HL-60/S4 treated with phorbol 12-myristate 13-acetate at 8.2 ng/mL for 4 days and 3 days (cell line): ENCODE measurements at regions not wholly inside any gene's neighbourhood (a gene's known extent, or its start where the extent isn't known, plus 50 kb on each side); places are given as distances from the start of the nearest gene placed in this dataset.
"Not testable (repeated sequence)": the region's sequence is repeated elsewhere in the genome, so short reads cannot be mapped to it uniquely, and the experiment has no call there.

Experiments used
- in situ Hi-C: fragments of 300-500 bp; cut with MboI; formaldehyde crosslinking; loops from 2 replicates; pipeline ENCODE4 v1.15.0; 2022; ENCODE audit warnings: low sequenced_read_pairs

DNA sequence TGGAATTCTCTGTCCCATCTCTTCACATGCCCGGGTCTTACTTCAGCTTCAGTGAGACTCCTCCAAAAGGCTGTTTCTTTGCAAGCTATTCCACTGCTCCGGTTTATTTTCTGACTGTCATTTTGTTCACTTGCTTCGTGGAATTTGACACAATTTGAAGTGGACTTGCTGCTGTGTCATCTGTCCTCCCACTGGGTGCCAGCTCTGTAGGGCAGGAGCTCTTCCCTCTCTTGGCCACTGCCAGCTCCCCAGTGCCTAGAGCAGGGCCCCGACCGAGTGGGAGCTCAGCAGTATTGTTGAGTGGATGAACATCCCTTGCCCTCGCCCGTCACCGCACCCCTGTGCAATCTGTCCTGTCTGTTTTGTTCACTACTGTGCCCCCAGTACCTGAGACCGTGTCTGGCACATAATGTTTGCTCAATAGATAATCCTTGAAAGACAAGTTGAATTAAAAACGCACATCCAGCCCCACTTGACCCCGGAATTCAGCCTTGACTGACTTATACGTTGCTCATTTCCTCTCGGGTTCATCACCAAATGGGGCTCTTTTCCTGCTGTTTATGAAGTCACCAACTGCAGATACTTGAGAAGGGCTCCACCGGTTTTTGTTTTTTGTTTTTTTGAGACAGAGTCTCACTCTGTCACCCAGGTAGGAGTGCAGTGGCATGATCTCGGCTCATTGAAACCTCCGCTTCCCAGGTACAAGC lies 170.3 kb upstream of the KCNG1 start:
- in situ Hi-C loops = no loop called here

DNA sequence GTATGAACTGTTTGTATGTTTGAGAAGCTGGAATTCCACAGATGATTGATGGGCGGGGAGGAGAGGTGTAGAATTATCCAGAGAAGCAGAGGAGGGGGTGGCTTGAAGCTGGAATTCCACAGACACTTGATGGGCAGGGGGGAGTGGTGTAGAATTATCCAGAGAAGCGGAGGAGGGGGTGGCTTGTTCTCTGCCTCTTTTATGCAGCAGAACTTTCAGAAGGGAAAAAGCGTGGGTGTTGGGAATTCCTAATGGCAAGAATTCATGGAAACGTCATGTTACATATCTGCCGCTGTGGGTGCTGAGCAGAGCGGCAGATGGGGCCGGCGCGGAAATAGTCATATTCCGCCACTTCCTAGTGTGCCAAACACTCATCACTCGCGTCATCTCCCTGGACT lies 167.9 kb upstream of the KCNG1 start:
- in situ Hi-C loops = no loop called here

DNA sequence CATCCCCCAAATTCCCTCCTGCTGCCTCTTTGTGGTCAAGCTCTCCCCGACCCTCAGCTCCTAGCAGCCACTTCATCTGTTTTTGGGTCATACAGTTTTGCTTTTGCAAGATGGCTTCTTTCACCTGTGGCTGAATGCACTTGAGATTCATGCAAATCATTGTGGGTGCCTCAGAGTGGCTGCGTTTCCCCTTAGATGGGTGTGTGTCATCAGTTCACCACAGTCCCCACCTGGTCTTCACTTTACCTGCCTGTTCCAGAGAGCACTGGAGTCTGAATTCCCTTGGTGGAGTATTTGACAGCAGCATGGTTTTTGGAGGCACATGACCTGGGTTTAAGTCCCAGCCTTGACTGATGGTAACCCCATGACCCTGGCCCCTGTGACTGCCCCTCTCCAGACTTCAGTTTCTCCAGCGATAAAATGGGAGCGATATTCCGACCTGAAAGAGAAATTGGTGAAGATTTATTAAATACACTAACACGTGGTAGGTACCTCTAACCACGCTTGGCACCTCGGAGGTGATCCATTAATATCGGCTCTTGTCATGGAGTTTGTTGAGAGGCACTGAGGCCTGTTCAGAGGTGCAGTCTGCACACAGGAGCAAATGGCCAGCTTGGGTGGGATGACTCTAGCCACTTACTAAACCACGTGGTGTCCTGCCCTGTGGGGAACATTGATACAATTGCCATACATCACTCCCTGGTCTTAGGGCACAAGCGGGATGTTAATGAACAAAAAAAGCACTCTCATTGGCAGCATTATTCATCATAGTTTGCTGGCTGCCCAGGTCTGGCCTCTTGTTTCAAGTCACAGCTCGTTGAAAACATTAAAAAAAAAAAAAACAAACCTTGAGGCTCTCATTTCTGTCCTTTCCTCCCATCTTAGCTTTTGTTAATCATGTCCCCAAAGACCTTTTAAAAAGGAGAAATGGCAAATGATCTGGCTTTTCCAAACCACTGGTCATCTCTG lies 167.2 kb upstream of the KCNG1 start:
- in situ Hi-C loops = no loop called here

DNA sequence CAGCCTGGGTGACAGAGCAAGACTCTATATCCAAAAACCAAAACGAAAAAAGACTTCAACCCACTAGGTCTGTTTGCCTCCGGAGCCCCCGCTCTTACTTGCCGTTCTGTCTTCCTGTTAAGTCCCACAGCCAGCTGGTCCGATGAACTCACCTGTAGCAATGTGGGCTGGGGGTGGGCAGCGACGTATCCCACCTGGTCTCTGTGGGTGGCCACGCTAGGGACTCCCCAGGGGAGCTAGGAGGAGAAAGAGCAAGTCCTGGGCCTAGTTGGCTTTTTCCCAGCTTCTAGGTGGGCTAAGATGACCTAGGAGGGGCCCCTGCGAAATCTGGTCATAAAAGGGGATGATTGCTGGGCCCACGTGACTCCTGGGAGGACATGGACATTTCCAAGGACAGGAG lies 166.0 kb upstream of the KCNG1 start:
- in situ Hi-C loops = no loop called here

DNA sequence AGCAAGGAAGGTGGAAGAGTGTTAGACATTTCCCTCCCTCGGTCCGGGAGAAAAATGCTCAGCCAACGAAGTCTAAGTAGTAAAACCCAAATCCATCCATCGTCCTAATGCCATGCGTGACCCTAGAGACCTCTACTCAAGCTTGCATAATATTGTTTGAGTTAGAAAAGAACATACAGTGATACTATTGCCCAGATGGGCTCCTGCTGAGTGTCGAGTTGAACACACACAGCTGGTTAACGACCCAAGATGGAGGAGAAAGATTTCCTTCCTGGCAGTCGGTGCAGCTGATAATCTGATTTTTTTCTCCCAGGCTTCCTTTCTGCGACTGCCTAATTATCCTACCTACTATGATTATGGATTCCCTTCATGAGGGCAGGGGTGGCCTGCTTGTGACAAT lies 164.4 kb upstream of the KCNG1 start:
- in situ Hi-C loops = no loop called here

DNA sequence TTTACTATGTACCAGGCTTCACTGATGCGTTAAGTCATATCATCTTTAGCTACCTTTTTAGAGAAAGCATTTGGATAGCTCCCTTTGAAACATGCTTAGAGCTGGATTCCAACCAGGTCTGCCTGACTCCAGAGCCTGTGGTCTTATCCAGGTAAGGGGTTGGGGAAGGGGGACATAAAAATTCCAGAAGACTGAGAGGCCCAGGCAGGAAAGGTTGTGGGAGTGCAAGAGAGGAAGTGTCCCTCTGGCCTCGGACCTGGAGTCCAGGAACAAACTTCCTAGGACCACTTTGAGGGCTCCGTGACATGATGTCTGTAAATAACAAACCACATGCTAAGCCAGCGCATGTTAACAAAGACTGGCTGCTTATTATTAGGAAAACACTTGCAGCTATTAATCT lies 163.0 kb upstream of the KCNG1 start:
- in situ Hi-C loops = no loop called here

DNA sequence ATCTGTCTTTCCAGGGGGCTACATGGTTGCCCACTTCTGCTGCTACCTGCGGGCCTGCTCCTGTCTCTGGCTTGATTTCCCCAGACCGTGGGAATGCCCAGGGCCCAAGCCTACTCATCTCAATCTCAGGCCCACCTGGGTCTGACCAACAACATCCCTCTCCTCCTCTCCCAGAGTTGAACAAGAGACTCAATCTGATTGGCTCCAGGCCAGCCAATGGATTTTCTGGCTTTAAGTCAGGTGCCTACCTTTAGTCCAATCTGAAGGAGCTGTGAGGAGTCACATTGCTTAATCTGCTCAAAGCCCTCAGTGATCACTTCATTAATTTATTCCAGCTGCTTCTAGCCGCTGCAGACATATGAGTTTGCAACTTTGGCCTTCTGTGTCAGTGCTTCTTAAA lies 162.4 kb upstream of the KCNG1 start:
- in situ Hi-C loops = no loop called here

DNA sequence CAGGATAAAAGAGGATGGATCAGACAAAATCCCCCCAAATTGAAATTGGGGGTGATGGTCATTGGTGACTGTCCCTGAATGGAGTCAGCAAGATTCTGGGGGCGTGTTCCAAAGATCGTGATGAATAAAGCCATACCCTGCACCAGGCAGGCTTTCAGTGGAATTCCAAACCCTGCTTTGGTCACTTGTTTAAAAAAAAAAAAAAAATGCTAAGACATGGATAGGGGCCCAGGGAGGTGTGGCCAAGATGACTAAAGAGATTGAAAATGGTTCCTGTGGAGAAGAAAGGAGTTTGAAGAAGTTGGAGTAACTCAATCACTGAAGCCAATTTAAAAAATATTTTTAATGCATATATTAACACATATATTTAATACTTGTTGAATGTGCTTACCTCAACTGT lies 161.4 kb upstream of the KCNG1 start:
- in situ Hi-C loops = no loop called here

DNA sequence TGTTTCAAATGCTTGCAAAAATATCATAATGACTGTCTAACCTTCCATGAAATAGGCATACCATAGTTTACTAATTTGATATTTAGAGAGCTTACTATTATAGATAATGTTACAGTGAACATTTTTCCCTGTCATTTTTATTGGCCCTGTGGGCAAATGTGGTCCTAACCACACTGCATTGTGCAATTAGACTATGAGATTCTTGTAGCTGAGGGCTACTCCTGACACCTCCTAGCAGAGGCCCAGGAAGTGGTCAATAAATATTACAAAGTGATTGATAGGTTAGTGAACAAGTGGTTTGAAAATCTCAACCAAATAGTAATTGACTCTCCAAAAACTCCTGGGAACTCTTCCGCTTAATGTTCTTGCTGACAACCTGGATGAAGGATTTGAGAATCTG lies 160.5 kb upstream of the KCNG1 start:
- in situ Hi-C loops = no loop called here

DNA sequence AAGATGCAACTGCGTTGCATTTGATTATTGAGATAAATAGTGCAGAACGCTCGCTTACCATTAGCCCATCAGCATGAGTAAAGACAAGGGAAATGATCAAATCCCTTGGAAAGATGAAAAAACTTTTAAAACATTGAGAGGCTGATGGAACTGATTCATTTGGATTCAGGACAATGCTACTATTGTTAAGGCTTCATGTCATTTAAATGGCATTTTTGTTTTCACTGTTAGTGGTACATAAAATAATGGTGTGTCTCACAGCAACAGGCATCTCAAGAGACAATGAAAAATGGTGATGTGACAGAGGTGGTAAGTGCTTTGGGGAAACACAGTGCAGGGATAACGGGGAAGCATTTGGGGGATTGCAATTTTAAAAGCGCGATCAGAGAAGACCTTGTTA lies 159.7 kb upstream of the KCNG1 start:
- in situ Hi-C loops = no loop called here

DNA sequence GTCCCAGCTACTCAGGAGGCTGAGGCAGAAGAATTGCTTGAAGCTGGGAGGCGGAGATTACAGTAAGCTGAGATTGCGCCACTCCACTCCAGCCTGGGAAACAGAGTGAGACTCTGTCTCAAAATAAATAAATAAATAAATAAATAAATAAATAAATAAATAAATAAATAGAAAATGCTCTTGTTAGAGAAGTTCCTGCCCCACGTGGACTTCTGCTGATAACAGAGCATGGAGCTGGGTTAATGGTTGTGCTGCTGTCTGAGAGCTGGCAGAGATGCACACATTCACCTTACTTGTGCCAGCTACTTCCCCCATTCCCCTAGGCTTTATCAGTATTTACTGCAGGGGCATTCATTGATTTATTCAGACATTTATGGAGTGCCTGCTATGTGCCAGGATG lies 155.2 kb upstream of the KCNG1 start:
- in situ Hi-C loops = no loop called here

DNA sequence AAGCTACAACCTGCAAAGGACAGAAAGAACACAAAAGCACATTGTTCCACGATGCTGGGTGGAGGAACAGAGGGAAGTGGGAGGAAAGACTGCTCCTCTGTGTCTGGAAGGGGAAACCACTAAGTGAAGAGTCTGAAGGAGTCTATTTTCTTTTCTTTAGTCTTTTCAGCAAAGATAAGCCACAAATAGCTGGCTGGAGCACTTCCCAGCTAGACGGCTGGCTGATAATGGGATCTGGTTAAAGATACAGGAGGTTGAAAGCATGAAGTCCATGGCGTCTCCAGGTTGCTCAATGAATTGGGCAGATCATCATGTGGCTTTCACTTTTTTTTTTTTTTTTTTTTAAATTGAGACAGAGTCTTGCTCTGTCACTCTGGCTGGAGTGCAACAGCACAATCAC lies 154.0 kb upstream of the KCNG1 start:
- in situ Hi-C loops = no loop called here

DNA sequence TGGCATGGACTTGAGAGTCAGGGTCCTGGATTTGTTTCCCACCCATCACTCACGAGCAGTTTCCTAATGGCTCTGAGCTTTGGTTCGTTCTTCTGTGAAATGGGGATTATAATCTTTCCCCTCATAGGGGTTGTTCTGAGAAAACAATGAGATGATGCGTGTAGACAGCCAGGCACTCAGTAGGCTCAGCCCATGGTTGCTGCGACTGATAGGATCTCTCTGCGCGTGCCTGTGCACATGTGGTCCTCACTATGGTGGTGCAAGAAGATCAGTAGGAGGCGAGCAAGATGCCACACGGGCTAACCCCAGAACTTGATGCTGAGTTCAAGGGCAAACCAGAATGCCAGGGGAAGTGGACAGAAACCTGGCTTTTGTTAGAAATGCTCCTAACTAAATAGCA lies 153.5 kb upstream of the KCNG1 start:
- in situ Hi-C loops = no loop called here

DNA sequence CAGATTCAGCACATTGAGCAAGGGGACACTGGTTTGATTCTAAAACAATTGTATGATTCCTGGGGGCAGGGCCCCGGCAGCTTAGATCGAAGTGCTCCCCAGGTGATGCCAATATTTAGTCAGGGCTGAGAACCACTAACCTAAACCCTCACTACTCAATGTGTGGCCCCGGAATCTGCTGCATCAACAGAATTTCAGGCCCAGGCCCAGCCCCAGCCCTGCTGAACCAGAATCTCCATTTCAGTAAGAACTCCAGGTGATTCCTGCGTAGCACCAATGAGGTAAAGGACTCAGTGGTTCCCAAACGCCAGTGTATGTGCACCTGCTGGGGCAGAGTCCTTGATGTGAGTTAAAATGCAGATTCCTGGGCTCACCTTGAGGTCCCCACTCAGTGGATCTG lies 152.8 kb upstream of the KCNG1 start:
- in situ Hi-C loops = no loop called here

DNA sequence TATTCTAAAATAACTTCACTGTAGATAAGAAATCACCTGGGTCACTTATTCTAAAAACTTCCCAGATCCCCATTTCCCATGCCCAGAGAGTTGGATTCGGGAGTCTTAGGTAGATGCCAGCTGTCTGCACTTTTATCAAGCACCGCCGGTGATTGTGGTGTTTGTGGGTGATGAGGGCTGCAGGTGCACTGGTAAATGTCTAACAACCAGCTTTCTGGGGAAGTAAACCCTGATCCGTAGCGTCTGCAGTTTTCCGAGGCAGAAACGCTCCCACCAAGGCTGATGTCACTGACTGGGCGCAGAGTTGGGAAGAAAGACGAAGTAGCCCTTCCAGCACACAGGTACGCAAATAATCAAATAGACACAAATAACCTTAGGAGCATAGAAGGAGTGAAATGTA lies 152.2 kb upstream of the KCNG1 start:
- in situ Hi-C loops = no loop called here

DNA sequence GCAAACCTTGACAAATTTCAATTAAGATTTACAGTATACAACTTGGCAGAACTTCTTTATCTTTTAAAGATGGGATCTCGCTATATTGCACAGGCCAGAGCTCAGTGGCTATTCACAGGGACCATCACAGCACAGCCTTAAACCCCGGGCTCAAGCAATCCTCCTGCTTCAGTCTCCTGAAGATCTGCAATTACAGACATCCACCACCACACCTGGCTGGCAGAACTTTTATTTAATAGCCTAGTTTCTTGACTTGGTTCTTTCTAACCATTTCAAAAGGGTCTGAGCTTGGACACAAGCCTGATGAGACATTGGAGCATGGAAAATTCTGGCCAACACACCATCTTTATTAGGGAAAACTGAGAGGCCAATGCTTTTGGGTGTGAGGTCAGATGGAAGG lies 151.6 kb upstream of the KCNG1 start:
- in situ Hi-C loops = no loop called here

DNA sequence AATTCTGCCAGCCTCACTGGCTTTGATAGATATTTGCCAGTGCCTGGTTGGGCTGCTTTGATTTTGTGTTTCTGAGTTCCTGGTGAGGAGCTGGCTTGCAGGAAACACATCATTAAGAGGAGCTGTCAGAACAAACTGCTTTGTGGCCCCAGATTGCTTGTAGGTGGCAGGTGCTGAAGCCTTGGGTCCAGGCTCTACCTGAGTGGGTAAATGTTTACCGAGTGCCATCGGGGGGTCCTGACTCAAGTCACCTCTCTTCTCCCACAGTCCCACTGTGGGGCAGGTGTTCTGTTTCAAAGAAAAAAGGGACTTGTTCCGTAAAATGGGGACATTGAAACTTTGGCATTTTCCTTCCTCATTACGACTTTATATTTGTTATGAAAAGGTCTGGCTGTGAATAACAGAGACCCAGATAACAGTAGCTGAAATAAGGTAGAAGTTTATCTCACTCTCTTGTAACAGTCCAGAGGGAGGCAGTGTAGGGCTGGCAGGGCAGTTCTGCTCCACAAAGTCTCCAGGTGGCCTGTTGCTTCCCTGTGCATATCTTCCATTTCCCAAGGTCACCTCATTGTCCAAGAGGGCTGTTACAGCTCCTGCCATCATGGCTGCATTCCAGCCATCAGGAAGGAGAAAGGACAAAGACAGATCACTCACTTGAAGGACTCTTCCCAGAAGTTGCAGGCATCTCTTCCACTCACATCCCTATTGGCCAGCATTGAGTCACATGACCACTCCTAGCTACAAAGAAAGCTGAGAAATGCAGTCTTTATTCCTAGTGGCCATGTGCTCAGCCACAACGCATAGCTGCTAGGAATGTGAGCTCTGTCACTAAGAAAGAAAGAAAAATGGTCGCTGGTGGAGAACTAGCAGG lies 149.9 kb upstream of the KCNG1 start:
- in situ Hi-C loops = no loop called here

DNA sequence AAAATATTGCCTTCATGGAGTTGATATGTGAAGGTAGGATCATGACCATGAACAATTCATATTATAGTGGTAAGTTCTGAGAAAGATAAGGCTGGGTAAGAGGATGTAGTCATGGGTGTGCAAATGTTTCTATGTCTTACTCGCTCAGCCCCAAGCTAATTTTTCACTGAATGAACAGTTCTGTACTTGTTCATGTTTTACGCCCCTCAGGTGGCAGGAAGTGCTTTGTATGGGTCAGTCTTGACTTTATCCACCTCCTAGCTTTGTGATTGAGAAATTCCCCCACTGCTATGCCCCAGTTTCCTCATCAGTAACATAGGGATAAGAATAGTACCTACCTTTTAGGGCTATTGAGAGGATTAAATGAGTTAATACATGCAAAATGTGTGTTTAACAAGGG lies 148.2 kb upstream of the KCNG1 start:
- in situ Hi-C loops = no loop called here

DNA sequence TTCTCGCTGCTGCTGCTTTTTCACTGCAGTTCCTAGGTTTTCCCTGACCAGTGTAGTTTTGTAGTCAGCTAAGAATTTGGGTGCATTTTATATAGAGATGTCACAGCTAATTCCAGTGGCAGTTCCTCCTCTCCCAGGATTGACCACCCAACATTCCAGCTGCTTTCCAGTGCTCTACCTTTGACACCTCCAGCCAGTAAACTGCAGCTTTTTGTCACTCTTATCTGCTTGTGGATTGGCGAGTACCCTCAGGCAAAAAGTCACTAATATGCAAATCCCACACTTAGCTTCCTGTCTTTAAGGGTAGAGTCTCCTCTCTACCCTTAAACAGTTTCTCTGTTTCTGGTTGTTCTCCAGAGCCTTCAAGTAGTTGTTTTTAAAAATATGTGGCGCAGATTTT lies 146.9 kb upstream of the KCNG1 start:
- in situ Hi-C loops = no loop called here

DNA sequence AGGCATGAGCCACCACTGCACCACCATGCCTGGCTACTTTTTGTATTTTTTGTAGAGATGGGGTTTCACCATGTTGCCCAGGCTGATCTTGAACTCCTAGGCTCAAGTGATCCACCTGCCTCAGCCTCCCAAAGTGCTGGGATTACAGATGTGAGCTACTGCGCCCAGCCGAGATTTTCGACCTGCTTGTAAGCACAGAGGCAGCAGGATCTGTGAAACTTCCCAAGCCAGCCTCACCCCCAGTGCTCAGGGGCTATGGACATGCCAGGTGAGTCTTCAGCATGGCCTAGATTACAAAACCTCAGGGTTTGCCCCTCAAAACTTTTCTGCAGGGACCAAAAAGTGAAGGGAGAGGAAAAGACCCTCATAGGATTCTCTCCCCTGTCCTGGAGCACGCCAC lies 145.0 kb upstream of the KCNG1 start:
- in situ Hi-C loops = not testable (repeated sequence)

DNA sequence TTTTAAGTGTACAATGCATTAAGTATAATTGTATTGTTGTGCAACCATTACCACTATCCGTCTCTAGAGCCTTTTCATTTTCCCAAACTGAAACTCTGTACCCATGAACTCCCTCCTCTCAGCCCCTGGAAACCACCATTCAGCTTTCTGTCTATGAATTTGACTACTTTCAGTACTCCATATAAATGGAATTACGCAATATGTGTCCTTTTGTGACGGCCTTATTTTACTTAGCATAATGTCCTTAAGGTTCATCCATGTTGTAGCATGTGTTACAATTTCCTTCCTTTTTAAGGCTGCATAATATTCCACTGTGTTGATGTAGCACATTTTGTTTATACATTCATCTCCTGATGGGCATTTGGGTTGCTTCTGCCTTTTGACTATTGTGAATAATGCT lies 143.6 kb upstream of the KCNG1 start:
- in situ Hi-C loops = no loop called here
